ENCODE measurements at regions not wholly inside any gene's neighbourhood (a gene's known extent, or its start where the extent isn't known, plus 50 kb on each side); places are given as distances from the start of the nearest gene placed in this dataset.

- TF ChIP-seq POLR2AphosphoS5 (IDR thresholded peaks at IDR 0.05) (no peak), CTCF (IDR thresholded peaks at IDR 0.05) (no peak), POLR2A (IDR thresholded peaks at IDR 0.05) (no peak)
- no peak overlapping the region for H3K27ac ChIP-seq
These were observed 109.8 kb upstream of the ELMO1 start for GRCh38 chr7:37558320-37559096.

GRCh38 chr7:37570145-37570544 lies 113.4 kb upstream of the GPR141 start:
- Histone ChIP-seq H3K4me1 (no peaks in the 10 kb centered on the region), H3K27ac (no peak overlapping the region), H3K9me3 (no peaks in the 10 kb centered on the region), H3K4me3 (no peak overlapping the region), H3K27me3 (no peaks in the 10 kb centered on the region), H3K36me3 (no peaks in the 10 kb centered on the region)
- intact Hi-C loops (cut with DNase I; ENCODE audit: low total_unique reads) = no loop called here
- DNase-seq (ENCODE audit: low spot score in 2 of 2) = no peak
- TF ChIP-seq CTCF (IDR thresholded peaks at IDR 0.05) = no peak
- no peak for TF ChIP-seq POLR2AphosphoS5 (IDR thresholded peaks at IDR 0.05)
- no peak for TF ChIP-seq POLR2A (IDR thresholded peaks at IDR 0.05)

More at GRCh38 chr7:37558320-37559096, 109.8 kb upstream of the ELMO1 start:
- Histone ChIP-seq H3K36me3 (no peaks in the 10 kb centered on the region), H3K27me3 (no peaks in the 10 kb centered on the region), H3K9me3 (no peaks in the 10 kb centered on the region), H3K4me3 (no peak overlapping the region), H3K4me1 (no peaks in the 10 kb centered on the region)
- DNase-seq (ENCODE audit: low spot score in 2 of 2) = no peak
- intact Hi-C loops (cut with DNase I; ENCODE audit: low total_unique reads) = no loop called here

GRCh38 chr7:37571806-37572205 lies 111.8 kb upstream of the GPR141 start:
- H3K27me3 ChIP-seq = no peaks in the 10 kb centered on the region
- no peaks in the 10 kb centered on the region for H3K9me3 ChIP-seq
- intact Hi-C loops (cut with DNase I; ENCODE audit: low total_unique reads) = no loop called here
- H3K27ac ChIP-seq = no peak overlapping the region
- TF ChIP-seq POLR2A (IDR thresholded peaks at IDR 0.05) (no peak), CTCF (IDR thresholded peaks at IDR 0.05) (no peak), POLR2AphosphoS5 (IDR thresholded peaks at IDR 0.05) (no peak)
- no peaks in the 10 kb centered on the region for H3K4me1 ChIP-seq
- H3K4me3 ChIP-seq = no peak overlapping the region
- no peak for DNase-seq (ENCODE audit: low spot score in 2 of 2)
- no peaks in the 10 kb centered on the region for H3K36me3 ChIP-seq

GRCh38 chr7:37577412-37577811 lies 106.2 kb upstream of the GPR141 start:
- H3K4me1 ChIP-seq = no peaks in the 10 kb centered on the region
- intact Hi-C loops (cut with DNase I; ENCODE audit: low total_unique reads) = no loop called here
- H3K27me3 ChIP-seq = no peaks in the 10 kb centered on the region
- H3K36me3 ChIP-seq = no peaks in the 10 kb centered on the region
- no peak overlapping the region for H3K27ac ChIP-seq
- no peak for TF ChIP-seq CTCF (IDR thresholded peaks at IDR 0.05)
- TF ChIP-seq POLR2AphosphoS5 (IDR thresholded peaks at IDR 0.05) = no peak
- TF ChIP-seq POLR2A (IDR thresholded peaks at IDR 0.05) = no peak
- no peaks in the 10 kb centered on the region for H3K9me3 ChIP-seq
- no peak for DNase-seq (ENCODE audit: low spot score in 2 of 2)
- no peak overlapping the region for H3K4me3 ChIP-seq

GRCh38 chr7:37577901-37578300 lies 105.7 kb upstream of the GPR141 start:
- H3K4me1 ChIP-seq = no peaks in the 10 kb centered on the region

More at GRCh38 chr7:37577901-37578300, 105.7 kb upstream of the GPR141 start:
- intact Hi-C loops (cut with DNase I; ENCODE audit: low total_unique reads) = no loop called here
- Histone ChIP-seq H3K9me3 (no peaks in the 10 kb centered on the region), H3K36me3 (no peaks in the 10 kb centered on the region), H3K4me3 (no peak overlapping the region), H3K27ac (no peak overlapping the region), H3K27me3 (no peaks in the 10 kb centered on the region)
- TF ChIP-seq CTCF (IDR thresholded peaks at IDR 0.05) (no peak), POLR2AphosphoS5 (IDR thresholded peaks at IDR 0.05) (no peak), POLR2A (IDR thresholded peaks at IDR 0.05) (no peak)
- no peak for DNase-seq (ENCODE audit: low spot score in 2 of 2)

Data from breast epithelium (tissue), 4 donors.